ENCODE measurements at regions not wholly inside any gene's neighbourhood (a gene's known extent, or its start where the extent isn't known, plus 50 kb on each side); places are given as distances from the start of the nearest gene placed in this dataset.

- H3K27me3 Mint-ChIP-seq: no peaks in the 10 kb centered on the region
- no peaks in the 10 kb centered on the region for H3K4me1 Mint-ChIP-seq (ENCODE audit: low read depth)
- H3K9me3 Mint-ChIP-seq (ENCODE audit: low read depth): no peaks in the 10 kb centered on the region
- H3K27ac Mint-ChIP-seq: no peak overlapping the region
- no peak overlapping the region for H3K4me3 Mint-ChIP-seq
- H3K36me3 Mint-ChIP-seq: no peaks in the 10 kb centered on the region
Observed at GRCh38 chr7:132733860-132734259, 157.6 kb upstream of the PLXNA4 start.

DNA sequence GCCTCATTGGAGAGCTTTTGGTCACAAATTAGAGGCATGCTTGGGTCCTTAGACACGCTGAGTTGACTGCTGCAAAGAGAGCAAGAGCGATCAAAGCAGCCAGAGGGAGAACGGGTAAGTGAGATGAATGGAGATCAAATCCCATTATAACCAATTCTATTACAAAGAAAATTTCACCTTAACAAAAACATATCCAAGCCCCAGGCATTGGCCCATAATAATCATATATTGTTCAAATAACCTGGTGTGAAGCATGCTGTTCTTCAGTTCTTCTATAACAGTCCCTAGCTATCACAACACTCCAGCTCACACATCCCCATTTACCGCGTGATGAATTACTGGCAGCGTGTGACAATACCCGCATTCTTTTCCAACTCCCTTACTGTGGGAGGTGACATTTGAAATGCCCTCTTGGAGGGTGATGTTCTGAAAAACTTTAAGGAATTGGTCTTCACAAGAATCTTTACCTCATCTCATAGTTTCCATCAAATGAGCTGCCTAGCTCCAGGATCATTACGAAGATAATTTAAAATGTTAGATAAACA lies 156.1 kb upstream of the PLXNA4 start:
- H3K9me3 Mint-ChIP-seq (ENCODE audit: low read depth): no peaks in the 10 kb centered on the region
- no peaks in the 10 kb centered on the region for H3K36me3 Mint-ChIP-seq
- H3K27ac Mint-ChIP-seq: no peak overlapping the region
- H3K4me1 Mint-ChIP-seq (ENCODE audit: low read depth): no peaks in the 10 kb centered on the region
- H3K27me3 Mint-ChIP-seq: no peaks in the 10 kb centered on the region
- H3K4me3 Mint-ChIP-seq: no peak overlapping the region

GRCh38 chr7:132730105-132730504 lies 153.8 kb upstream of the PLXNA4 start:
- Mint-ChIP-seq H3K36me3 (no peaks in the 10 kb centered on the region), H3K4me1 (ENCODE audit: low read depth) (no peaks in the 10 kb centered on the region), H3K4me3 (no peak overlapping the region), H3K27me3 (no peaks in the 10 kb centered on the region), H3K9me3 (ENCODE audit: low read depth) (no peaks in the 10 kb centered on the region), H3K27ac (no peak overlapping the region)

GRCh38 chr7:132723506-132724081 lies 147.3 kb upstream of the PLXNA4 start:
- H3K4me3 Mint-ChIP-seq: no peak overlapping the region
- peaks cover 3% of the 10 kb centered on the region for H3K36me3 Mint-ChIP-seq
- H3K9me3 Mint-ChIP-seq (ENCODE audit: low read depth): peaks cover 13% of the 10 kb centered on the region
- no peak overlapping the region for H3K27ac Mint-ChIP-seq
- no peaks in the 10 kb centered on the region for H3K27me3 Mint-ChIP-seq
- no peaks in the 10 kb centered on the region for H3K4me1 Mint-ChIP-seq (ENCODE audit: low read depth)

- Mint-ChIP-seq H3K27me3 (no peaks in the 10 kb centered on the region), H3K27ac (no peak overlapping the region), H3K36me3 (peaks cover 3% of the 10 kb centered on the region), H3K4me1 (ENCODE audit: low read depth) (no peaks in the 10 kb centered on the region), H3K4me3 (no peak overlapping the region), H3K9me3 (ENCODE audit: low read depth) (peaks cover 17% of the 10 kb centered on the region)
Observed at GRCh38 chr7:132720835-132721234, 144.6 kb upstream of the PLXNA4 start.

DNA sequence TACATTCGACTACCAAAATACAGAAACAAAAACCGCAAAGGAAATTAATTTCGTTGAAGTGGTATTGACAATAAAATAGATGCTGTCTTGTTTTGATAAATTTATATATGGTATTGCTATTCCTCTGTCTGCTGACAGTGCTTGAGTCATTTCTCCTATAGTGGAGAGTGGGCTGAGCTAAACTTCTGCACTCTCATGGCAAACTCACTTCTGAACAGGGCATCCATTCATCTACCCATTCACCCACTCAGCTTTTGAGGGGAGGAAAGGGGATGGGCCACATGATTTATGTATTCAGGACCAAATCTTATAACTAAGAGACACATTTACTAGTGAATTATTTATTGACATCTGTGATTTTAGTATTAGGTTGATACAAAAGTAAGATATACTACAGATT lies 137.6 kb upstream of the PLXNA4 start:
- peaks cover 6% of the 10 kb centered on the region for H3K9me3 Mint-ChIP-seq (ENCODE audit: low read depth)
- no peaks in the 10 kb centered on the region for H3K27me3 Mint-ChIP-seq
- H3K27ac Mint-ChIP-seq: no peak overlapping the region
- H3K4me1 Mint-ChIP-seq (ENCODE audit: low read depth): no peaks in the 10 kb centered on the region
- H3K4me3 Mint-ChIP-seq: no peak overlapping the region
- no peaks in the 10 kb centered on the region for H3K36me3 Mint-ChIP-seq

DNA sequence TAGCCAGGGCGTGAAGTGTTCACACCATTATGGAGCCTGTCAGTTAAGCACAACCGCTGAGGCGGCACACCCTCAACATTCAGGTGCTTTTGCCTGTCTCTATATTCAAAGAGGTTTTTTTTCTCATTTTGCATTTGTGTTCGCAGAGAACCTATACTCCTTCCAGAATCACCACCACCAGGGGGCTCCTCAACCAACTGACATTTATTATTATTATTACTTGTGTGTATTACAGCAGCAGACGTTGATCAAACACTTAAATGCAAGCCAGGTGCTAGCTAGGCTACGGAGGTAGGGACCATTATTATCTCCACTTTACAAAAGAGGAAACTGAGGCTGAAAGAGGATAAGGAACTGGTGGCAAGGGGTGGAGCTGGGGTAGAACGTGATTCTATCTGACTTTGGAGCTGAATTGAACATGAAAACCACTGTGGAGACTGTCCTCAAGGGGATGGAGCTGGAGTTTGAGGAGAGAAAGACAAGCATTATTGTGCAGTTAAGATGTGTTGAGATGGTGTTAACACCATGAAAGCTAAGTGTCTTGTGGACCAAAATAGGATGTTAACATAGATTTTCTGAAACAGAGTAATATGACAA lies 133.8 kb upstream of the PLXNA4 start:
- Mint-ChIP-seq H3K4me1 (ENCODE audit: low read depth) (no peaks in the 10 kb centered on the region), H3K36me3 (no peaks in the 10 kb centered on the region), H3K9me3 (ENCODE audit: low read depth) (no peaks in the 10 kb centered on the region), H3K27me3 (no peaks in the 10 kb centered on the region), H3K27ac (no peak overlapping the region), H3K4me3 (no peak overlapping the region)

GRCh38 chr7:132708470-132708869 lies 132.2 kb upstream of the PLXNA4 start:
- no peak overlapping the region for H3K4me3 Mint-ChIP-seq
- H3K27me3 Mint-ChIP-seq: no peaks in the 10 kb centered on the region
- H3K36me3 Mint-ChIP-seq: no peaks in the 10 kb centered on the region
- no peaks in the 10 kb centered on the region for H3K4me1 Mint-ChIP-seq (ENCODE audit: low read depth)
- no peaks in the 10 kb centered on the region for H3K9me3 Mint-ChIP-seq (ENCODE audit: low read depth)
- no peak overlapping the region for H3K27ac Mint-ChIP-seq

DNA sequence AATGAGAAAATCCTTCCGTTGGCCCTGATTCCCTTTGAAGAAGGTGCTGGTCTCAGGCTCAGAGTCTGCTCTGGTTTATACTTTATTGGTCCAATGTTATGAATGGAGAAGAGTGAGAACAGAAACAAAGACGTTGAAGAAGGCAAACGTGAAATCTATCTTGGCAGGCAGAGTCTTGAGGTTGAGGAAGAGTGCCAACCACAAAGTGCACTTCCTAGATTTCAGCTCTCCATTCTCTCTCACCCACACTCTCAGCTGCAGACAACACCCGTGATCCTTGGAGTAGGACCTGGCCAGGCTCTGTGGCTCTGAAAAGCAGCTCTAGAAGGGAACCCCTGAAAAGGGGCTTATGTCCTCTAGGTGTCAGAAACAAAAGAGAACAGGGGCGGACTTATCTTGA lies 128.9 kb upstream of the PLXNA4 start:
- no peaks in the 10 kb centered on the region for H3K36me3 Mint-ChIP-seq
- no peaks in the 10 kb centered on the region for H3K4me1 Mint-ChIP-seq (ENCODE audit: low read depth)
- H3K4me3 Mint-ChIP-seq: no peak overlapping the region

DNA sequence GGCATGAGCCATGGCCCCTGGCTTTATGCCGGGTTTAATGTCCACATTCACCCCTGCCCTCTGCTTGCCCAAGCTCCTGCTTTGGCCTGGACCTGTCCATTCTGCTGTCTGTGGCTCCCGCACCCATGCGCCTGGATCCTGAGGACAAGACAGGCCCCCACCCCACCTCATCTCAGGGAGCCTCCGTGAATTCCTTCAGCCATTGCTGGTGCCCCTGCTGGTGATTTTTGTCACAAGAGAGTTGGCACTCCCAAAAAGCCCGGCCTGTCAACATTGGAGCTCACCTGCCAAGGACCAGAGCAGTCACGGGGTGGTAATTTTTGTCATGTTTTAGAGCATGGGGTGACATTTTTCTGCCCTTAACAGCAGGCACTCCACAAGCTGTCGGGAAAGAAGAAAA lies 127.5 kb upstream of the PLXNA4 start:
- Mint-ChIP-seq H3K27ac (no peak overlapping the region), H3K4me3 (no peak overlapping the region), H3K4me1 (ENCODE audit: low read depth) (no peaks in the 10 kb centered on the region)

More for the DNA sequence above, 128.9 kb upstream of the PLXNA4 start:
- Mint-ChIP-seq H3K9me3 (ENCODE audit: low read depth) (peaks cover 5% of the 10 kb centered on the region), H3K27me3 (no peaks in the 10 kb centered on the region), H3K27ac (no peak overlapping the region)

GRCh38 chr7:132697003-132697402 lies 120.7 kb upstream of the PLXNA4 start:
- Mint-ChIP-seq H3K36me3 (no peaks in the 10 kb centered on the region), H3K9me3 (ENCODE audit: low read depth) (peaks cover 5% of the 10 kb centered on the region)

More for the DNA sequence above, 127.5 kb upstream of the PLXNA4 start:
- Mint-ChIP-seq H3K9me3 (ENCODE audit: low read depth) (peaks cover 5% of the 10 kb centered on the region), H3K36me3 (no peaks in the 10 kb centered on the region), H3K27me3 (no peaks in the 10 kb centered on the region)

DNA sequence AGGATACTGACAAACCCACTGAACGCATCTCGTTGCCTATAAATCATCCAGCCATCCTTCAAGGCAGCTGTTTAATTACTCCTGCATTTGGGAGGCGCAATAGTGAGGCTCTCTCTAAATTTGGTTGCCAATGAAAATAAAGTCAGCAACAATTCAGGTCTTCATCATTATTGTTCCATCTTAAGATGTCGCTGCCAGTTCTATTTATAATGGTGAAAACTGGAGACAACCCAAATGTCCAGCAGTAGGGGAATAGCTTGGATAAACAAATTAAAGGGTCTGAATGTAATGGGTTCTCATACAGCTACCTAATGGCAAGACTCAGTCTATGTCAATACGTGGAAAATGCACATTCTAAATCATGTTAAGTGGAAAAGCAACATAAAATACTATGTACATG lies 120.1 kb upstream of the PLXNA4 start:
- Mint-ChIP-seq H3K27me3 (no peaks in the 10 kb centered on the region), H3K4me1 (ENCODE audit: low read depth) (no peaks in the 10 kb centered on the region), H3K4me3 (no peak overlapping the region), H3K9me3 (ENCODE audit: low read depth) (no peaks in the 10 kb centered on the region), H3K36me3 (no peaks in the 10 kb centered on the region), H3K27ac (no peak overlapping the region)

More at GRCh38 chr7:132697003-132697402, 120.7 kb upstream of the PLXNA4 start:
- Mint-ChIP-seq H3K27ac (no peak overlapping the region), H3K27me3 (no peaks in the 10 kb centered on the region), H3K4me3 (no peak overlapping the region), H3K4me1 (ENCODE audit: low read depth) (no peaks in the 10 kb centered on the region)

GRCh38 chr7:132691201-132691600 lies 114.9 kb upstream of the PLXNA4 start:
- Mint-ChIP-seq H3K27me3 (no peaks in the 10 kb centered on the region), H3K4me1 (ENCODE audit: low read depth) (no peaks in the 10 kb centered on the region), H3K36me3 (no peaks in the 10 kb centered on the region), H3K9me3 (ENCODE audit: low read depth) (no peaks in the 10 kb centered on the region), H3K4me3 (no peak overlapping the region), H3K27ac (no peak overlapping the region)

GRCh38 chr7:132690174-132690573 lies 113.9 kb upstream of the PLXNA4 start:
- no peaks in the 10 kb centered on the region for H3K9me3 Mint-ChIP-seq (ENCODE audit: low read depth)
- H3K27me3 Mint-ChIP-seq: no peaks in the 10 kb centered on the region
- no peaks in the 10 kb centered on the region for H3K4me1 Mint-ChIP-seq (ENCODE audit: low read depth)
- no peak overlapping the region for H3K4me3 Mint-ChIP-seq
- no peak overlapping the region for H3K27ac Mint-ChIP-seq
- no peaks in the 10 kb centered on the region for H3K36me3 Mint-ChIP-seq

DNA sequence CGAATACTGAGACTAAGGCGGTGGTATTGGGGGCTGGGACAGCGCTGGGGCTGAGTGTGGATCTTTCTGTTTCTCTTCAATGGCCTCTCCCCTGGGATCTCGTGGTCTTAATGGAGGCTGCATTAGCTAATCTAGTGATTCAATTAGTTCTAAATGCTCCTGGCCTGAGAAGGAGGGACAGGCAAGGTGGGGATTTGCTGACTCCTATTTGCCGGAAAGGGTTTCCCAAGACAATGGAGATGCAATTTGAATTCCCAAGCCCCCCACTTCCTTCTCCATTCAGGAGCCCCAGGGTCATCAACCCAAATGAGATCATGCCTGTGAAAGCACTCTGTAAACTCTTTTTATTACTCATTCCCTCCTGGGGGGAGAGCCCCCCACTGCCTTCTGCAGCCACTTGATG lies 111.7 kb upstream of the PLXNA4 start:
- Mint-ChIP-seq H3K27ac (no peak overlapping the region), H3K27me3 (no peaks in the 10 kb centered on the region), H3K9me3 (ENCODE audit: low read depth) (no peaks in the 10 kb centered on the region), H3K36me3 (no peaks in the 10 kb centered on the region), H3K4me3 (no peak overlapping the region), H3K4me1 (ENCODE audit: low read depth) (no peaks in the 10 kb centered on the region)

- Mint-ChIP-seq H3K4me1 (ENCODE audit: low read depth) (no peaks in the 10 kb centered on the region), H3K27ac (no peak overlapping the region), H3K9me3 (ENCODE audit: low read depth) (no peaks in the 10 kb centered on the region), H3K36me3 (no peaks in the 10 kb centered on the region), H3K4me3 (no peak overlapping the region), H3K27me3 (no peaks in the 10 kb centered on the region)
Observed at GRCh38 chr7:132687016-132687415, 110.7 kb upstream of the PLXNA4 start.
